Kasumi-1 (cell line): ENCODE measurements at regions not wholly inside any gene's neighbourhood (a gene's known extent, or its start where the extent isn't known, plus 50 kb on each side); places are given as distances from the start of the nearest gene placed in this dataset.

Source experiments
- DNase-seq, 2 experiments: peaks; one replicate each; lab custom pipeline; 2025; lab: John Stamatoyannopoulos, UW

GRCh38 chr2:15794608-15795134 lies 145.7 kb upstream of the MYCN start:
- DNase-seq = no peak

GRCh38 chr2:15795426-15795825 lies 144.9 kb upstream of the MYCN start:
- no peak for DNase-seq

- no peak for DNase-seq
These were observed 144.0 kb upstream of the MYCN start for GRCh38 chr2:15796167-15796942.

- no peak for DNase-seq
These were observed 143.0 kb upstream of the MYCN start for GRCh38 chr2:15797231-15797938.

- no peak for DNase-seq
These were observed 142.4 kb upstream of the MYCN start for GRCh38 chr2:15797939-15798281.

GRCh38 chr2:15798701-15799431 lies 141.5 kb upstream of the MYCN start:
- DNase-seq = no peak

GRCh38 chr2:15799432-15799827 lies 140.9 kb upstream of the MYCN start:
- DNase-seq = no peak

- DNase-seq = no peak
These were observed 139.6 kb upstream of the MYCN start for GRCh38 chr2:15800495-15801329.

- no peak for DNase-seq
These were observed 138.9 kb upstream of the MYCN start for GRCh38 chr2:15801439-15801838.

- no peak for DNase-seq
These were observed 138.4 kb upstream of the MYCN start for GRCh38 chr2:15801904-15802303.

- DNase-seq = no peak
These were observed 137.4 kb upstream of the MYCN start for GRCh38 chr2:15802657-15803542.

GRCh38 chr2:15803543-15804245 lies 136.7 kb upstream of the MYCN start:
- no peak for DNase-seq

- DNase-seq = no peak
These were observed 136.1 kb upstream of the MYCN start for GRCh38 chr2:15804246-15804619.

- DNase-seq = no peak
These were observed 135.7 kb upstream of the MYCN start for GRCh38 chr2:15804691-15805090.

- no peak for DNase-seq
These were observed 135.1 kb upstream of the MYCN start for GRCh38 chr2:15805206-15805605.

- no peak for DNase-seq
These were observed 134.6 kb upstream of the MYCN start for GRCh38 chr2:15805772-15806171.

- no peak for DNase-seq
These were observed 133.4 kb upstream of the MYCN start for GRCh38 chr2:15806801-15807417.

GRCh38 chr2:15807418-15808203 lies 132.7 kb upstream of the MYCN start:
- no peak for DNase-seq
